IPS DF 6.9 (cell line): ENCODE measurements at regions not wholly inside any gene's neighbourhood (a gene's known extent, or its start where the extent isn't known, plus 50 kb on each side); places are given as distances from the start of the nearest gene placed in this dataset.

Experiments
- DNase-seq: peaks from one replicate; pipeline ENCODE4 v3.0.0-alpha.2; 2013; ENCODE audit warnings: low read depth, low spot score
- H3K27ac ChIP-seq: one replicate; pipeline ENCODE4 v1.5.1; 2013; ENCODE audit warnings: low read length, control low read depth
- H3K27me3 ChIP-seq: 2 replicates; pipeline ENCODE4 v1.6.1; 2013; ENCODE audit warnings: mild to moderate bottlenecking, low read length; ENCODE audit not compliant: control insufficient read depth, insufficient read depth
- H3K36me3 ChIP-seq: 2 replicates; pipeline ENCODE4 v1.6.1; 2013; ENCODE audit warnings: low read length; ENCODE audit not compliant: control insufficient read depth, insufficient read depth
- H3K4me1 ChIP-seq: 2 replicates; pipeline ENCODE4 v1.6.1; 2013; ENCODE audit warnings: low read length; ENCODE audit not compliant: control insufficient read depth, insufficient read depth
- H3K4me3 ChIP-seq: 2 replicates; pipeline ENCODE4 v1.5.1; 2013; ENCODE audit warnings: mild to moderate bottlenecking, low read length
- H3K9me3 ChIP-seq: 2 replicates; pipeline ENCODE4 v1.6.1; 2013; ENCODE audit warnings: low read length, inconsistent platforms; ENCODE audit not compliant: control insufficient read depth, insufficient read depth
- WGBS: extraction: QIAGEN DNeasy Blood & Tissue Kit; methylation state at CpG from one replicate; pipeline ENCODE4 v1.1.7; 2013; ENCODE audit warnings: mixed read lengths, missing lambda C conversion rate; ENCODE audit not compliant: insufficient read length, insufficient coverage; 5-methylcytosine and 5-hydroxymethylcytosine counted together

- Histone ChIP-seq H3K36me3 (no peaks in the 10 kb centered on the region), H3K9me3 (no peaks in the 10 kb centered on the region), H3K4me1 (peaks cover 1% of the 10 kb centered on the region; the same call in 1 of the 2 replicates), H3K4me3 (no peak overlapping the region), H3K27ac (no peak overlapping the region), H3K27me3 (no peaks in the 10 kb centered on the region)
- WGBS: no CpG with 5 or more reads among the region's 3 CpGs
- no peak for DNase-seq
Measured at GRCh38 chr6:9521152-9521530, 893.7 kb downstream of the TFAP2A start.

- H3K36me3 ChIP-seq: no peaks in the 10 kb centered on the region
- DNase-seq: no peak
- H3K27me3 ChIP-seq: no peaks in the 10 kb centered on the region
- H3K4me3 ChIP-seq: no peak overlapping the region
- H3K4me1 ChIP-seq: peaks cover 1% of the 10 kb centered on the region; the same call in 1 of the 2 replicates
- WGBS: no CpG with 5 or more reads among the region's 8 CpGs
- no peaks in the 10 kb centered on the region for H3K9me3 ChIP-seq
- H3K27ac ChIP-seq: no peak overlapping the region
Measured at GRCh38 chr6:9520417-9521151, 894.3 kb downstream of the TFAP2A start.

GRCh38 chr6:9518431-9518830 lies 896.4 kb downstream of the TFAP2A start:
- H3K9me3 ChIP-seq: no peaks in the 10 kb centered on the region
- whole genome bisulfite sequencing: no CpG with 5 or more reads among the region's 1 CpG
- no peaks in the 10 kb centered on the region for H3K36me3 ChIP-seq
- no peak overlapping the region for H3K27ac ChIP-seq
- no peak overlapping the region for H3K4me3 ChIP-seq
- no peaks in the 10 kb centered on the region for H3K27me3 ChIP-seq
- no peak for DNase-seq
- H3K4me1 ChIP-seq: peaks cover 1% of the 10 kb centered on the region; the same call in 1 of the 2 replicates

GRCh38 chr6:9517806-9518205 lies 897.1 kb downstream of the TFAP2A start:
- peaks cover 1% of the 10 kb centered on the region; the same call in 1 of the 2 replicates for H3K4me1 ChIP-seq
- H3K36me3 ChIP-seq: no peaks in the 10 kb centered on the region
- H3K4me3 ChIP-seq: no peak overlapping the region
- WGBS: no CpG with 5 or more reads among the region's 3 CpGs
- H3K9me3 ChIP-seq: no peaks in the 10 kb centered on the region
- no peak overlapping the region for H3K27ac ChIP-seq
- DNase-seq: no peak
- H3K27me3 ChIP-seq: no peaks in the 10 kb centered on the region

- WGBS: no CpG with 5 or more reads among the region's 13 CpGs
- Histone ChIP-seq H3K36me3 (no peaks in the 10 kb centered on the region), H3K27ac (no peak overlapping the region), H3K4me3 (no peak overlapping the region), H3K9me3 (no peaks in the 10 kb centered on the region), H3K27me3 (no peaks in the 10 kb centered on the region), H3K4me1 (peaks cover 1% of the 10 kb centered on the region; the same call in 1 of the 2 replicates)
- DNase-seq: no peak
Measured at GRCh38 chr6:9515633-9516606, 899.0 kb downstream of the TFAP2A start.

GRCh38 chr6:9514146-9514545 lies 900.7 kb downstream of the TFAP2A start:
- no peak overlapping the region for H3K4me3 ChIP-seq
- H3K36me3 ChIP-seq: no peaks in the 10 kb centered on the region
- H3K9me3 ChIP-seq: no peaks in the 10 kb centered on the region
- DNase-seq: no peak
- no peaks in the 10 kb centered on the region for H3K27me3 ChIP-seq
- WGBS: no CpG with 5 or more reads among the region's 1 CpG
- H3K4me1 ChIP-seq: peaks cover 1% of the 10 kb centered on the region; the same call in 1 of the 2 replicates
- H3K27ac ChIP-seq: no peak overlapping the region

- Histone ChIP-seq H3K9me3 (no peaks in the 10 kb centered on the region), H3K27me3 (no peaks in the 10 kb centered on the region), H3K4me3 (no peak overlapping the region), H3K27ac (no peak overlapping the region), H3K36me3 (no peaks in the 10 kb centered on the region), H3K4me1 (no peaks in the 10 kb centered on the region)
- no peak for DNase-seq
- WGBS: no CpG with 5 or more reads among the region's 1 CpG
Measured at GRCh38 chr6:9511157-9511556, 903.7 kb downstream of the TFAP2A start.

- no peaks in the 10 kb centered on the region for H3K27me3 ChIP-seq
- no peaks in the 10 kb centered on the region for H3K36me3 ChIP-seq
- WGBS: no CpG with 5 or more reads among the region's 6 CpGs
- H3K4me1 ChIP-seq: no peaks in the 10 kb centered on the region; the same call in 1 of the 2 replicates
- H3K27ac ChIP-seq: no peak overlapping the region
- no peak overlapping the region for H3K4me3 ChIP-seq
- H3K9me3 ChIP-seq: no peaks in the 10 kb centered on the region
- no peak for DNase-seq
Measured at GRCh38 chr6:9507136-9507895, 907.6 kb downstream of the TFAP2A start.

- H3K27ac ChIP-seq: no peak overlapping the region
Measured at GRCh38 chr6:9504191-9504590, 910.7 kb downstream of the TFAP2A start.

More at GRCh38 chr6:9504191-9504590, 910.7 kb downstream of the TFAP2A start:
- Histone ChIP-seq H3K9me3 (no peaks in the 10 kb centered on the region), H3K4me1 (no peaks in the 10 kb centered on the region; the same call in 1 of the 2 replicates), H3K27me3 (no peaks in the 10 kb centered on the region), H3K4me3 (no peak overlapping the region), H3K36me3 (no peaks in the 10 kb centered on the region)
- WGBS: no CpG with 5 or more reads among the region's 2 CpGs
- DNase-seq: no peak
